PC-9 (cell line): ENCODE measurements at regions not wholly inside any gene's neighbourhood (a gene's known extent, or its start where the extent isn't known, plus 50 kb on each side); places are given as distances from the start of the nearest gene placed in this dataset.

Source experiments
- CTCF ChIP-seq: fragments of 200-600 bp; sonication (generic); conservative IDR thresholded peaks from 2 replicates; pipeline ENCODE4 v1.6.1; 2017; ENCODE audit warnings: mixed run types, antibody characterized with exemption, mild to moderate bottlenecking, moderate library complexity
- EZH2 ChIP-seq: fragments of 200-600 bp; sonication (generic); IDR thresholded peaks from 2 replicates; pipeline ENCODE4 v1.8.0; 2017; ENCODE audit warnings: antibody characterized with exemption, low read depth

GRCh38 chr4:108561116-108561515, 59.3 kb upstream of the RPL34 start:
- no peak for TF ChIP-seq CTCF
- no peak for TF ChIP-seq EZH2
